HT1080 (cell line): ENCODE measurements at regions not wholly inside any gene's neighbourhood (a gene's known extent, or its start where the extent isn't known, plus 50 kb on each side); places are given as distances from the start of the nearest gene placed in this dataset.
A peak's percentile ranks its signal among the peaks of the same experiment; 100 is the strongest.
"Not testable (repeated sequence)": the region's sequence is repeated elsewhere in the genome, so short reads cannot be mapped to it uniquely, and the experiment has no call there.

Experiments used
- DNase-seq: peaks from one replicate; pipeline ENCODE4 v3.0.0-alpha.2; 2015; ENCODE audit warnings: low read depth

GRCh38 chrX:140633105-140633504 is 76.5 kb upstream of the LINC00632 start:
- not testable (repeated sequence) for DNase-seq

DNA sequence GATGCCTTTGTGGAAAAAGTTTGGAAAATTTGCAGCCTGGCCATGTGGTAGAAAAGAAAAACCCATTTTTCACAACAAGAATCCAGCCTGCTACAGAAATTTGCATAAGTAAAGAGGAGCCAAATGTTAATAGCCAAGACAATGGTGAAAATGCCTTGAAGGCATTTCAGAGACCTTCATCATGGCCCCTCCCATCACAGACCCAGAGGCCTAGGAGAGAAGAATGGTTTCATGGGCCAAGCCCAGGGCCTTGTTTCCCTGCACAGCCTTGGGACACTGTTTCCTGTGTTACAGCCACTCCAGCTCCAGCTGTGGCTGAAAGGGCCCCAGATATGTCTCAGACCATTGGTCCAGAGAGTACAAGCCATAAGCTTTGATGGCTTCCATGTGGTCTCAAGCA is 101.4 kb upstream of the LINC00632 start:
- no peak for DNase-seq

DNA sequence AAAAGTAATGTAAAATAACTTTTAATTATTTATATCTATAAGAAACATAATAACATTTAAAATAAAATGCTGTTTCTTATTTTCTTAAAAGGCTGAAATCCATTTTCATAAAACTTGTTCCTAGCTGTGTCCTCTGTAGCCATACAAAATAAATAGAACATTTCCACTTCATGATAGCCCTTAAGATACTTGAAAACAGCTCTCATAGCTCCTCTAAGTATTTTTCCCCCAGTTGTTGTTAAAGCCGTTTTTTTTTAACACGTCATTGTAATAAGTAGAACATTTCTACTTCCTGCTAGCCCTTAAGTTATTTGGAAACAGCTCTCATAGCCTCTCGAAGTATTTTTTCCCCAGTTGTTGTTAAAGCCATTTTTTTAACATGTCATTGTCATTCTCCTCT is 97.3 kb upstream of the SOX3 start:
- DNase-seq: no peak

DNA sequence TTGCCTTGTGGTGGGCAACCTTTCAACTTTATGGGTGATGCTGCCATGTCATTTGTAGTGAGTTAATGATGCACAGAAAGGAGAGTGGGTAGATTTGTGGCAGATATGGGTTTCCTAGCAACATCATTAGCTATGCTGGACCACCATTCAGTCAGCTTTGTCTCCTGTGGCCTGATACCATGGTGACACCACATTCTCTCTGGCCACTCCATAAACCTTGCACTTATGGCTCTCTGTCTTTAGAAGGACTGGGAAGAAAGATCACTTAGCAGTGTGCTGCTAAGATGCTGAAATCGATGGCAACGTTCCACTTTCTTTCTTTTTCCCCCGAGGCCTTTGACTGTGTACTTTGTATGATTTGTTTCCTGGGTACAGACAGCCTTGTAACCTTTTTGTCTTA is 95.0 kb upstream of the SOX3 start:
- DNase-seq: no peak

DNA sequence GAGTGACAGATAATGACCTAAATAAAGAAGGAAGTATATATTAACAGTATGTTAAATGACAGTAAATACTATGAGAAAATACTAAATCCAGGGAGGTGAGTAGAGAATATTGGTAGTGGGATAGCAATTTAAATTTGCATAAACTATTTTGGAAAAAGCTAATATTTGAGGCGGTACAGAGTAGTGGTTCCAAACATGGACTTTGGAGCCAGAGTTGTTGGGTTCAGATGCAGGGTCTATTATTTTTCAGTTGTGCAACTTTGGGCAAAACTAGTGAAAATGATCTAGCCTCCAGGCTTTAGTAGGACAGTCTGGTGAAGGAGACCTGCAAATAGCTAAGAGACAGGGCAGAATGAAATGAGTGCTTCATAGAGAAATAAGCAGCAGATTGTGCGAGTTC is 84.8 kb upstream of the SOX3 start:
- DNase-seq: no peak

DNA sequence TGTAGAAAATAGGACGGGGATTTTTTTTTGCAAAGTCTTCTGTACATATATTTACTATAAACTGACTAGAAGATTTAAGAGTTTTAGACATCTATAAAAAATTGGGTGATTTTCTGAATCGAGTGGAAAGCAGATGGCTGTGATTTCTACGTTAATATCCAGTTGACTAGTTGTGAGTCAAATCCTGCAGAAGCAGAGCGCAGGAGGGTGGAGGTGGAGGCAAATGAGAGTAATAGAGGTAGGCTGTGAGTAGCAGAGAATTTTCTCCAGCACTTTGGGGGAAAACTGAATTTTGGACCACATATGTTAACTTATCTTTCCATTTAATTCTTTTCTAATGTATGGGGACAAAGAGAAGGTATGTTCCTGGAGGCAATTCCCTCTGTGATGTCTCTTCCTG is 82.1 kb upstream of the SOX3 start:
- no peak for DNase-seq

DNA sequence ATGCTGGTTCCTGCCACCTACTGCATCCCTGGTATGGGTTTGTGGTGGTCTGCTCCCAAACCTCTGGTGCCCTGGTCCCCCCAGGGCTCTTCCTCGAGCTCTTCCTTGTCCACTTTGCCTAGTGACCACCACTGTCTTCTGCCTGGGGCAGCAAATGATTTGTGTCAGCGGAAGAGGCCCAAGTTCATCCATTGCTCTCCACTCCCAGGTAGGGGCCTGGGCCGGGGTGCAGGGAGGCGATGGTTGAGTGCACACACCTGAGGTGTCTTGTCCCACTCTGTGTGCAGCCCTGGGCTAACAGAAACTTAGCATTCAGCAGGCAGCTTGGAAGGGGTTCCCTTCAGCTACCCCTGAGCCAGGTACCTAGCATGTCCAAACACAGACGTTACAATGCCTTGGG is 75.6 kb upstream of the SOX3 start:
- DNase-seq: no peak

- DNase-seq: peak; percentile 36
Observed at GRCh38 chrX:140572724-140573123, 67.9 kb upstream of the SOX3 start.

- DNase-seq: no peak
Observed at GRCh38 chrX:140563893-140564292, 59.0 kb upstream of the SOX3 start.
